ENCODE measurements at regions not wholly inside any gene's neighbourhood (a gene's known extent, or its start where the extent isn't known, plus 50 kb on each side); places are given as distances from the start of the nearest gene placed in this dataset.

DNA sequence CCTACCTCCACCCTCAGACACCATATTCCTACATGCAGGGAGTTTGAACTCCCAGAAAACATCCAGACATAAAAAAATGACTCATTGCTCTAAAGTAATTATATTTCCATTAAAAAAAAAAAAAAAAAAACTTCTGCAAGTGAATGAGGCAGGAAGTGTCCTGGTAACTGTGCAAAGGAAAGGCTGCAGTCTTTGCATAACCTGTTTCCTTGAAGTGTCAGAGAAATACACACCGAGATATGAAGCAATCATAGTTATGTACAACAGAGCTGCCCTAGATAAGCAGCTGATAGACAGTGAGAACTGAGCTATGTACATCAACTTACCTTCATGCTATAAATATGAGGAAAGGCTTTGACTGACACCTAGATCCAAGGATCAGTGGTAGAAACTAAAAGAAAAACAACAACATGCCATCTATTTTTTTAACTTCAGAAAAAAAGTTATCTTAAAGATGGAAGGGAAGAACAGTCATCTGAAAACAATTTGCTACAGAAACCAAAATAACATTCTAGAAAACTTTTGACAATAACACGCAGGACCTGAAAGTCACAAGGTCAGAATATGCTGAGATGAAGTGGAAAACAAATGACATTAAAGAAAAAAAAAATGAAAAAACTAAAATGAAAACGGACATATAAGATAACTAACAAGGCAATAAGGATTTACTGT lies 263.2 kb downstream of the SEC23A start:
- no peaks in the 10 kb centered on the region for H3K9me3 ChIP-seq (ENCODE audit: control insufficient read depth, low read length)
- no peaks in the 10 kb centered on the region for H3K36me3 ChIP-seq (ENCODE audit: control insufficient read depth in 1 of 2, insufficient read depth in 2 of 2, low read length in 1 of 2)
- H3K4me1 ChIP-seq (ENCODE audit: control insufficient read depth in 1 of 2, insufficient read depth in 2 of 2, low read length in 2 of 2), result no peaks in the 10 kb centered on the region
- intact Hi-C loops (cut with DNase I), result no loop called here
- no peak for DNase-seq
- H3K4me3 ChIP-seq (ENCODE audit: low read length in 2 of 2), result no peak overlapping the region
- ATAC-seq (ENCODE audit: low FRiP score), result no peak
- no peaks in the 10 kb centered on the region for H3K27me3 ChIP-seq (ENCODE audit: control insufficient read depth in 1 of 2, insufficient read depth in 2 of 2, low read length in 1 of 2)
- 56 to 57% methylated on average over 3 of the region's 3 CpGs for WGBS, 2 donors
- no peak overlapping the region for H3K27ac ChIP-seq (ENCODE audit: low read depth in 1 of 2, low read length in 2 of 2)

DNA sequence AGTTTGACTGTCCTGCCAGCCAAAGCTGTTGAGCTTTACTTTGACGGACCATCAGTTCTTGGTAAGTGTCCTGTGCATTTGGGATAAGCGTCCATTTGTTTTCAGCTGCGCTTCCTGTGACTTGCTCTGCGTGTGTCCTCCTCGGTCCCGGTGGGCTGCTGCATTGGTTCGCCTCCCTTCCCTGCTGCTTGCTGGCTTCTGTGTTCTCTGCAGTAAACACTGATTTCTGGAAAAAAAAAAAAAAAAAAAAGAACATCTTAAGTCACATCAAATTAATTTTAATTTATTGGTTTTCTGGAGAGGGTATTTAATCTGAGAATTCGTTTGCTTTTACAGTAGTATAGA lies 264.1 kb downstream of the SEC23A start:
- Histone ChIP-seq H3K4me3 (ENCODE audit: low read length in 2 of 2) (no peak overlapping the region), H3K9me3 (ENCODE audit: control insufficient read depth, low read length) (no peaks in the 10 kb centered on the region), H3K27me3 (ENCODE audit: control insufficient read depth in 1 of 2, insufficient read depth in 2 of 2, low read length in 1 of 2) (no peaks in the 10 kb centered on the region), H3K27ac (ENCODE audit: low read depth in 1 of 2, low read length in 2 of 2) (no peak overlapping the region), H3K36me3 (ENCODE audit: control insufficient read depth in 1 of 2, insufficient read depth in 2 of 2, low read length in 1 of 2) (no peaks in the 10 kb centered on the region), H3K4me1 (ENCODE audit: control insufficient read depth in 1 of 2, insufficient read depth in 2 of 2, low read length in 2 of 2) (no peaks in the 10 kb centered on the region)
- no peak for DNase-seq
- 59 to 84% methylated on average over 8 of the region's 8 CpGs for WGBS, 2 donors
- ATAC-seq (ENCODE audit: low FRiP score), result no peak
- intact Hi-C loops (cut with DNase I), result no loop called here

- DNase-seq (no peak), ATAC-seq (ENCODE audit: low FRiP score) (peak; percentile 27)
- WGBS, 2 donors, result 80 to 85% methylated on average over 27 of the region's 27 CpGs
- intact Hi-C loops (cut with DNase I), result no loop called here
- no peaks in the 10 kb centered on the region for H3K36me3 ChIP-seq (ENCODE audit: control insufficient read depth in 1 of 2, insufficient read depth in 2 of 2, low read length in 1 of 2)
- no peaks in the 10 kb centered on the region for H3K27me3 ChIP-seq (ENCODE audit: control insufficient read depth in 1 of 2, insufficient read depth in 2 of 2, low read length in 1 of 2)
- H3K4me3 ChIP-seq (ENCODE audit: low read length in 2 of 2), result no peak overlapping the region
- H3K9me3 ChIP-seq (ENCODE audit: control insufficient read depth, low read length), result no peaks in the 10 kb centered on the region
- no peaks in the 10 kb centered on the region for H3K4me1 ChIP-seq (ENCODE audit: control insufficient read depth in 1 of 2, insufficient read depth in 2 of 2, low read length in 2 of 2)
- H3K27ac ChIP-seq (ENCODE audit: low read depth in 1 of 2, low read length in 2 of 2), result no peak overlapping the region
These were observed 264.7 kb downstream of the SEC23A start for GRCh38 chr14:38838049-38838978.

DNA sequence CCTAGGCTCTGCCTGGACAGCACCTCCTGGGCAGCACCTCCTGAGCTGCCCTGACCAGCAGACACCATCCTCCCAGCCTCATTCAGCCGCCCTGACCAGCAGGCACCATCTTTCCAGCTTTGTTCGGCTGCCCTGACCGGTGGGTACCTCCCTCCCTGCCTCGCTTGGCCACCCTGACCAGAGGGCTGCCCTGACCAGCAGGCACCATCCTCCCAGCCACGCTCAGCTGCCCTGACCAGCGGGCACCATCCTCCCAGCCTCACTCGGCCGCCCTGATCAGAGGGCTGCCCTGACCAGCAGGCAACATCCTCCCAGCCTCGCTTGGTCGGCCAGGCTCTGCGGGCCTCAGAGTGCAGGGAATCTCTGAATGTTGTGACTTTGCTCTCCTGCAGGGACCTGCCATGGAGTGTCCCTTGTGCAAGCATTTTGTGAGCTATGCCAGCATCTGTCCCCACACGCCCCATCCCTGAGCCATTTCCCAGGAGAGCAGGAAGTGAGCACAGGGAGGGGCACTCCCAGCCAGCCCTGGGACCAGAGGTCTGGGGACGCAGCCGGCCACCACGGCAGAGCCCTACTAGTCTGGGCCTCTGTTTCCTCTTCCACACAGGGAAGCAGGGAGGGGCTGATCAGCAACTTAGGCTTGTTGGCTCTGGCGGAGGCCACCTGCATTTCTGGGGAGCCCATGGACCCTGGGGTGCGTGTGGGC lies 265.5 kb downstream of the SEC23A start:
- DNase-seq (no peak), ATAC-seq (ENCODE audit: low FRiP score) (peak; percentile 33)
- intact Hi-C loops (cut with DNase I), result no loop called here
- no peak overlapping the region for H3K4me3 ChIP-seq (ENCODE audit: low read length in 2 of 2)
- WGBS, 2 donors, result 82 to 87% methylated on average over 17 of the region's 17 CpGs
- H3K4me1 ChIP-seq (ENCODE audit: control insufficient read depth in 1 of 2, insufficient read depth in 2 of 2, low read length in 2 of 2), result no peaks in the 10 kb centered on the region
- no peaks in the 10 kb centered on the region for H3K36me3 ChIP-seq (ENCODE audit: control insufficient read depth in 1 of 2, insufficient read depth in 2 of 2, low read length in 1 of 2)
- no peak overlapping the region for H3K27ac ChIP-seq (ENCODE audit: low read depth in 1 of 2, low read length in 2 of 2)
- H3K27me3 ChIP-seq (ENCODE audit: control insufficient read depth in 1 of 2, insufficient read depth in 2 of 2, low read length in 1 of 2), result no peaks in the 10 kb centered on the region
- H3K9me3 ChIP-seq (ENCODE audit: control insufficient read depth, low read length), result no peaks in the 10 kb centered on the region

DNA sequence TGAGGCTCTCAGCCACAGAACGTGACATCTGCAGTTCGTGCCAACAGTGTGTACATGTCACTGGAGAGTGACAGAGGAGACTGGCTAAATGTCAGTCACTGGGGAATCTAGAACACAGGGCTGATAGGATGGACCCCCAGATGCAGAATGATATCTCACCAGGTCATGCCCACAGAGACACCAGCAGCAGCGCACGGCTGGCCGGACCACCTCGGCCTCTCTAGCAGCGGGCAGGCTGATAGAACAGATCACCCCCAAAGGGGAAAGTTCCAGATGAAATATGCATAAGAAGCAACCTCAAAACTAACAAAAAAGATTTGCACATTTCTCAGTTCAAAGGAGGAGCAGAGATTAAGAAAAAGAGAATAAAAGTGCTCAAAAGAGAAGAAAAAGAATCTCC lies 266.5 kb downstream of the SEC23A start:
- intact Hi-C loops (cut with DNase I), result no loop called here
- H3K27me3 ChIP-seq (ENCODE audit: control insufficient read depth in 1 of 2, insufficient read depth in 2 of 2, low read length in 1 of 2), result no peaks in the 10 kb centered on the region
- H3K9me3 ChIP-seq (ENCODE audit: control insufficient read depth, low read length), result no peaks in the 10 kb centered on the region
- H3K27ac ChIP-seq (ENCODE audit: low read depth in 1 of 2, low read length in 2 of 2), result no peak overlapping the region
- no peak for ATAC-seq (ENCODE audit: low FRiP score)
- no peaks in the 10 kb centered on the region for H3K4me1 ChIP-seq (ENCODE audit: control insufficient read depth in 1 of 2, insufficient read depth in 2 of 2, low read length in 2 of 2)
- no peaks in the 10 kb centered on the region for H3K36me3 ChIP-seq (ENCODE audit: control insufficient read depth in 1 of 2, insufficient read depth in 2 of 2, low read length in 1 of 2)
- DNase-seq, result no peak
- WGBS, 2 donors, result 92 to 95% methylated on average over 7 of the region's 7 CpGs
- H3K4me3 ChIP-seq (ENCODE audit: low read length in 2 of 2), result no peak overlapping the region

DNA sequence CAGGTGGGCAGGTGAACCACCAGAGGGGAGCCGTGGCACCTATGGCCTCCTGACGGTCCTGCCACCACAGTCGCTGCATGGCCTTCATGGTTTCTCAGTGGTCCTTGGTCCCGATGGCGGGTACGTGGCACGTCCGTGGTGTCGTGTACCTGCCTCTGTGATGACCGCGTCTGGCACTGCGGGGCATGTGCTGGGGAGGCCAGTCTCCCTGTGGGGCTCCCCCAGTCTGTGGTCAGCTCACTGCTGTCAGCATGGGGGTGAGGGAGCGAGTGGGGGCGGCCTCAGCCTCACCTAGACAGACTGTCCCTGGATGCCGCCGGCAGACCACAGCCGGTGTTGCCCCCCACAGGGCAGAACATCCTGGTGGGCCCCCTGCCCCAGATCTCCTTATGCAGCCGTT lies 267.2 kb downstream of the SEC23A start:
- intact Hi-C loops (cut with DNase I), result no loop called here

DNA sequence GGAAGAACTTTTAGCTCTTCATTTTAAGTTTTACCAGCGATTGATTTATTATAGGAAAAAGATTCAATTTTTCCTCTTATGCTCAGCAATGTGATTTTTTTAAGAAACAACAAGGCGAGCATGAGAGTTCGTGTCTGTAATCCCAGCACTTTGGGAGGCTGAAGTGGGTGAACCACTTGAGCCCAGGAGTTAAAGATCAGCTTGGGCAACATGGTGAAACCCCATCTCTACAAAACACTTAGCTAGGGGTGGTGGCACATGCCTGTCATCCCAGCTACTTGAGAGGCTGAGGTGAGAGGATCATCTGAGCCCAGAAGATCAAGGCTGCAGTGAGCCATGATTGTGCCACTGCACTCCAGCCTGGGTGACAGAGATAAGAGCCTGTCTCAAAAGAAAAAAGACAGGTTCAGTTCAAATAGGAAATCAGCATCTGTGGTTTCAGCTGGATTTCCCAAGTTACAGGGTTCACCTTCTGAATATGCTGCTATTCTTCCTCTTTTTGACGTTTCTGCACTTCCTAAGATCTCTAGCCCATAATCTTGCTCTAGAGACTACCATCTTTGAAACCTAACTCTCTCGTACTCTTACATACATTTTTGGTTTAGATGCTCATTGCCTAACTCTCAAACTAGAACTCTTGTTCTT lies 274.7 kb downstream of the SEC23A start:
- ATAC-seq (ENCODE audit: low FRiP score), result no peak
- intact Hi-C loops (cut with DNase I), result no loop called here

More for the DNA sequence above, 267.2 kb downstream of the SEC23A start:
- Histone ChIP-seq H3K27me3 (ENCODE audit: control insufficient read depth in 1 of 2, insufficient read depth in 2 of 2, low read length in 1 of 2) (no peaks in the 10 kb centered on the region), H3K27ac (ENCODE audit: low read depth in 1 of 2, low read length in 2 of 2) (no peak overlapping the region), H3K36me3 (ENCODE audit: control insufficient read depth in 1 of 2, insufficient read depth in 2 of 2, low read length in 1 of 2) (no peaks in the 10 kb centered on the region), H3K4me3 (ENCODE audit: low read length in 2 of 2) (no peak overlapping the region), H3K4me1 (ENCODE audit: control insufficient read depth in 1 of 2, insufficient read depth in 2 of 2, low read length in 2 of 2) (no peaks in the 10 kb centered on the region), H3K9me3 (ENCODE audit: control insufficient read depth, low read length) (no peaks in the 10 kb centered on the region)
- 94 to 95% methylated on average over 18 of the region's 18 CpGs for WGBS, 2 donors
- DNase-seq (no peak), ATAC-seq (ENCODE audit: low FRiP score) (no peak)

DNA sequence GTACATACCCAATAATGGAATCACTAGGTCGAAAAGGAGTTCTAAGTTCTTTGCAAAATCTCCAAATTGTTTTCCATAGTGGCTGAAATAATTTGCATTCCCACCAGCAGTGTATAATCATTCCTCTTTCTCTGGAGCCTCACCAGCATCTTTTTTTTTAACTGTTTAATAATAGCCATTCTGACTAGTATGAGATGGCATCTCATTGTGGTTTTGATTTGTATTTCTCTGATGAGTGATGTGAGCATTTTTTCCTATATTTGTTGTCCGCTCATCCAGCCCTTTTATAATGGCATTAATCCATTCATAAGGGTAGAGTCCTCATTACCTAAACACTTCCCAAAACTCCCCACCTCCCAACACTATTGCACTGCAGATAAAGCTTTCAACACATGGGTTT lies 278.3 kb downstream of the SEC23A start:
- no peaks in the 10 kb centered on the region for H3K36me3 ChIP-seq (ENCODE audit: control insufficient read depth in 1 of 2, insufficient read depth in 2 of 2, low read length in 1 of 2)
- no peaks in the 10 kb centered on the region for H3K27me3 ChIP-seq (ENCODE audit: control insufficient read depth in 1 of 2, insufficient read depth in 2 of 2, low read length in 1 of 2)
- WGBS, 2 donors, result 70 to 71% methylated on average over 2 of the region's 2 CpGs
- H3K4me3 ChIP-seq (ENCODE audit: low read length in 2 of 2), result no peak overlapping the region
- peaks cover 0 to 2% of the 10 kb centered on the region in 2 donors for H3K4me1 ChIP-seq (ENCODE audit: control insufficient read depth in 1 of 2, insufficient read depth in 2 of 2, low read length in 2 of 2)
- no peak overlapping the region for H3K27ac ChIP-seq (ENCODE audit: low read depth in 1 of 2, low read length in 2 of 2)
- ATAC-seq (ENCODE audit: low FRiP score) (no peak), DNase-seq (no peak)
- peaks cover 2% of the 10 kb centered on the region for H3K9me3 ChIP-seq (ENCODE audit: control insufficient read depth, low read length)
- intact Hi-C loops (cut with DNase I), result no loop called here

More for the DNA sequence above, 274.7 kb downstream of the SEC23A start:
- Histone ChIP-seq H3K27me3 (ENCODE audit: control insufficient read depth in 1 of 2, insufficient read depth in 2 of 2, low read length in 1 of 2) (no peaks in the 10 kb centered on the region), H3K36me3 (ENCODE audit: control insufficient read depth in 1 of 2, insufficient read depth in 2 of 2, low read length in 1 of 2) (no peaks in the 10 kb centered on the region), H3K27ac (ENCODE audit: low read depth in 1 of 2, low read length in 2 of 2) (peak overlapping the region in 1 of 2 donors; percentile 43), H3K4me1 (ENCODE audit: control insufficient read depth in 1 of 2, insufficient read depth in 2 of 2, low read length in 2 of 2) (peaks cover 0 to 2% of the 10 kb centered on the region in 2 donors), H3K9me3 (ENCODE audit: control insufficient read depth, low read length) (peaks cover 2% of the 10 kb centered on the region), H3K4me3 (ENCODE audit: low read length in 2 of 2) (no peak overlapping the region)
- WGBS, 2 donors, result 52% methylated on average over 5 of the region's 5 CpGs
- DNase-seq, result no peak

All from aorta (tissue), 5 donors.